ENCODE measurements at regions not wholly inside any gene's neighbourhood (a gene's known extent, or its start where the extent isn't known, plus 50 kb on each side); places are given as distances from the start of the nearest gene placed in this dataset.

DNA sequence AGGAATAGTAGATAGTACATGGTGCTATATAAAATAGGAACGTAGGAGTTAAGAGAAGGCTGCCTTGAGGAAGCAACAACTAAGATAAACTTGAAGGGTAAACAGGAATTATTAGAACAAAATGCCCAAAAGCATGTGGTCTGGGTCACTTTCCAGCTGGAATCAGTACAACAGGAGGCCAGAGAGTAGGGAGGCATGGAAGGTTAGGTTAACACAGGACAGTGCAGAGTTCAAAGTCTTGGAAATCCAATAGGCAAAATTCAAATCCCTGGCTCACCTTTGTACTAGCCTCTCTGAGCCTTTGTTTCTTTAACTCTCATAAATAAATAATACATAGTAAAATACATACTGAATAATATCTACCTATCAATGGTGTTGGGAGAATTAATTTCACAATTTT lies 69.0 kb upstream of the NEK7 start:
- DNase-seq (ENCODE audit: low read depth, low spot score), result no peak
- in situ Hi-C loops (cut with HindIII; ENCODE audit: low pct_unique_long_range_greater_than_20kb, low sequenced_read_pairs), result no loop called here

DNA sequence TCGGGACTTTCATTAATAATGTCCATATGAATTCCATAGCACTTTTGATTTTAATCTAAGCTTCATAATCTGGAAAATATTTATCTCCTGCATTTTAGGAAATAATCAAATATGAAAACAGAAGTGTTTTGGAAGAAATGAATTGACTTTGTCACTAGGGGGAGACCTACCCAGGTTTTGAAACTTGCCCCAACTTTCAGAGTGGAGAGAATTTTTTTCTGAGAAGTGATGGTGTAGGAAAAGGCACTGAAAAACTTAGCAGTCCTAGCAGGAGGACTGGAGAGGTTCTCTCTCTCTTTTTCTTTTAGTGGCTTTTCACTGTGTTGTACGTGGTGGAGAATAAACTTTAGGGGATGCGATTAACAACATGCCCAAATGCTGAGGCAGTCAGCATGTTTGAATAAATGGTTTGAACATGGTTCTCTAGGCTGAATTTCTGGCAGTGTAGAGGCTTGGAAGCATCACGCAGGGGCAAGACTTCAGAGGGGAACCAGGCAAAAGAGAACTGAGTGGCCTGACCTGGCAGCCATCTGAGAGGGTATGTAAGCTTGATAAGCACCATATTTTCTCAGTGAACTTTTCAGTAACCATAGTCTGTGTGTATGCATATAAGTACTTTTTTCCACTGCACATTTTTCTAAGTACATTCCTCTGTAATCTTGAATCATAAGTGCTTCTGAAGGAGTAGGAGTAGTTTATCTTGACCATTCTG lies 68.3 kb upstream of the NEK7 start:
- peak; percentile 55 for DNase-seq (ENCODE audit: low read depth, low spot score)
- in situ Hi-C loops (cut with HindIII; ENCODE audit: low pct_unique_long_range_greater_than_20kb, low sequenced_read_pairs), result no loop called here

DNA sequence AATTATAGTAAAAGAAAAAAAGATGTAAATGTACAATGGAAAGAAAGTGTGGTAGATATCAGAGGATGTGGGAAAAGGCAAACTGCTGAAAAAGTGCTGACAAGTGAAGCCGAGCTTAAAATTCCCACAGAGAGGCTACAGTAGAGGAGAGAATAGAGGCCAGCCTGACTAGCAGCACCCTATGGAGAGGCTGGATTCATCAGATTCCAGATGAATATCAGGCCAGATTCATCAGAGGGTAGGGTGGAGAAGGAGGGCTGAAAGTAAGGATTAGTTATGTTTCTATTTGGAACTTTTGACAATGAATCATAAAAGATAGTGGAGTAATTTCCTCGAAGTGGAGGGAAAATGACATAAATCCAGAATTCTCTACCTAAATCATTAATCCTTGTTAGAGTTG lies 60.4 kb upstream of the NEK7 start:
- in situ Hi-C loops (cut with HindIII; ENCODE audit: low pct_unique_long_range_greater_than_20kb, low sequenced_read_pairs), result no loop called here
- no peak for DNase-seq (ENCODE audit: low read depth, low spot score)

DNA sequence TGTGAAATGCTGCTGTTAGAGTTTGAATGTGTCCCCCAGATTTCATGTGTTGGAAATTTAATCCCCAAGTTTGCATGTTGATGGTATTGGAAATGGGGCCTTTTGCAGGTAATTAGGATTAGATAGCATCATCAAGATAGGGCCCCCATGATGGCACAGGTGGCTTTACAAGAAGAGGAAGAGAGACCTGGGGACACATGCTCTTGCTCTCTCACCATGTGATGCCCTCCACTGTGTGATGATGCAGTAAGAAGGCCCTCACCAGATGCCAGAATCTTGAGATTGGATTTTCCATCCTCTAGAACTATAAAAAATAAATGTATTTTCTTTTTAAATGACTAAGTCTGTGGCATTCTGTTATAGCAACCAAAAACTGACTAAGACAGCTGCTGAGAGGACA lies 57.0 kb upstream of the NEK7 start:
- no peak for DNase-seq (ENCODE audit: low read depth, low spot score)
- in situ Hi-C loops (cut with HindIII; ENCODE audit: low pct_unique_long_range_greater_than_20kb, low sequenced_read_pairs), result no loop called here

DNA sequence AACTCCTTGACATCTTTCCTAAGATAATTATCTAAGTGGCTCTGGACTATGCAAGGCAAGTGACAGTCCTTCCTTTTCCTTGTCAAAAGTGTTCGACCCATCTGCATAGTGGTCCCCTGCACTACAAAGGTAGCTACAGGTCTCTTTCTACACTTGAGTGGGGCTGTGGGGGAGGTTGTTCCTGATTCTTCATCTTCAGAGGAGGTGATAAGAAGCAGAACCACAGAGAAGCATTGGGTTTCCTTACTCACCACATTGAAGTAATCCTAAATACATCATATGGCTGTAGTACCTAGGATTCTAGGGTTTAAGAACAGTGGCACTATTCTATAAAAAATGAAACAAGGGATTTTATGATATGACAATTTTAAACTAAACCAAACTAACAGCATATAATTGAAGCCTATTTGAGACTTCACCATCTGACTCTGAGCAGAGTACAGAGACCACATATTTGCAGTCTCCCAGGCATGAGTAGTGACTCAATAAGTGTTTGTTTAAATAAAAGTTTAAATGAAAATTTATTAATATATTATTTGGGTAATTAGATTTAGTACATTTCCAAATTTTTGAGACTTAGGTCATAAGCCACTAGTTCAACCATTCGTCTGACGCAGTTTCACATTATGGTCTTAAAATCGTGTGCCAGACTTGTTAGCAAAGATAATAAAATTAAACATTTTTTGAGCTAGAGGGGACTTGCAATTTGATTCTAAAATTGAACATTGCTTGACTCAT lies 54.9 kb upstream of the NEK7 start:
- DNase-seq (ENCODE audit: low read depth, low spot score), result no peak
- in situ Hi-C loops (cut with HindIII; ENCODE audit: low pct_unique_long_range_greater_than_20kb, low sequenced_read_pairs), result no loop called here

DNA sequence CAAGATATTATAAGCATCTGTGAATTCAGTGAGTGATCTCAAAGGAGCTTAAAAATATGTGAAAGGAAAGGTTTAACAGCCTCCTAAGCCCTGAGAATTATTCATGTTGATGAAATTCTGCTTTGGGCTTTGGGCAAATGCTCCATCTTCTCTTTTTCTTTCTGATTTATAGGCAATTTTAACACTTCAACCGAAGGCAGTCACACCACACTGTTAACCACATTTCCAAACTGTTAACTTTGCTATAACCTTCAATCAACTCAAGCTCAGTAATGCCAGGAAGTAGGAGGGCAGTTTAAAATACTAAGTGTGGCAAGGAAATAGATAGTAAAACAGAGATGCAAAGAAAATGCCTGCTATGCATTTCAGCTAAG lies 54.4 kb upstream of the NEK7 start:
- in situ Hi-C loops (cut with HindIII; ENCODE audit: low pct_unique_long_range_greater_than_20kb, low sequenced_read_pairs), result no loop called here
- no peak for DNase-seq (ENCODE audit: low read depth, low spot score)

DNA sequence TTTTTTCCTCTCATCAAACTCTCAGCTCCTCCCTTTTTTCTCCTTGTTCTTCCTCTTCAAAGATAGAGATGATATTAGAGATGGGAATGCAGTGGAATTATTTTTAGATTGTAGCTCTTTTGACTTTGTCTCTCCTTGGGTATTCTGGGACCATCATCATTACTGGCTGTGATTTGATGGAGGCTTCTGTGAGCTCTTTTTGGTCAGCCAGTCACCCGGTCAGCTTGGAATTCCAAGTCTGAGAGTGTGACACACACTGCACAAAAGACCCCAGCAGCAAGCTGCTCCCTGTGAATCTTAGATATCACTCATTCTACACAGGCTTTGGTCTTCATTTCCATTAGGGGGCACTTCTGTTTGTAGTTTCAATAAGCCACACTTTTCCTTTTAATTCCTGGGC lies 51.6 kb upstream of the NEK7 start:
- no peak for DNase-seq (ENCODE audit: low read depth, low spot score)
- in situ Hi-C loops (cut with HindIII; ENCODE audit: low pct_unique_long_range_greater_than_20kb, low sequenced_read_pairs), result no loop called here

DNA sequence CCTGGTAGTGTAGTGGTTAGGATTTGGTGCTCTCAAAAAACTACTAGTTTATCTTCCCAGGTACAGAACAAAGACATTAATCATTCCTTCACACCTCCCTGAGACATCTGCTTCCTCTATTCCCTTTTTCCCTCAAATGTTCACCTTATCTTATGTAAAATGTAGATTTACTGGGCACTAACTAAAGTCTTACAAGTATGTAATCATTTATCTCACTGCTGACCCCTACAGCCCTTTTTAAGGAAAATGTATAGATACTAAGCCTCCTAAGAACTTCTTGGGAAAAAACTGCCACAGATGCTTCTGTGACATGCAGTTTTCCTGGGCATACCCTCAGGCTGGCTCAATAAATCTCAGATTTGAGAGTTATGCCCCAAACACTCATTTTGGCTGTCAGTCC lies 50.8 kb upstream of the NEK7 start:
- peak; percentile 21 for DNase-seq (ENCODE audit: low read depth, low spot score)
- in situ Hi-C loops (cut with HindIII; ENCODE audit: low pct_unique_long_range_greater_than_20kb, low sequenced_read_pairs), result no loop called here
